GM18511 (cell line): ENCODE measurements at regions not wholly inside any gene's neighbourhood (a gene's known extent, or its start where the extent isn't known, plus 50 kb on each side); places are given as distances from the start of the nearest gene placed in this dataset.

Source experiments
- ATAC-seq: cut with Tn5 transposase; IDR thresholded peaks from one replicate; pipeline ENCODE4 v1.9.1; 2021; ENCODE audit warnings: mild to moderate bottlenecking, moderate library complexity; ENCODE audit not compliant: unreplicated experiment

DNA sequence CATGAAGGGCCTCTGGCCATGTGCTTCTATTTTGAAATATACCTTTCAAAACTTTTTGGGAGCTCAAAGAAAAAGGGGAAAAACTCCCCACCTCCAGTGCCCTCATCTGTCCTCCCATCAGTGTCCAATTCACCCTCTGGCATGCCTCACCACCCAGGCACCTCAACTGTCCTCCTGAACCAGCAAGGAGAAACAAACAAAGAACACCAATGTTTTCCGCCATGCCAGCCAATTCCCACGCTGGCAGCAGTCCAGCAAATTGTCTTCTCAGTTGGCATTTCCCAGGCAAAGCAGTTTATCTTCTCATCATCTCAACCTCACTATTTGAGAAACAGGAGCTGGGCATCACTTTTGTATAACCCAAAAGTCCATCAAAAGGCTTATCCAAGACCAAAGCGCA is 496.9 kb downstream of the SOX6 start:
- ATAC-seq: no peak

DNA sequence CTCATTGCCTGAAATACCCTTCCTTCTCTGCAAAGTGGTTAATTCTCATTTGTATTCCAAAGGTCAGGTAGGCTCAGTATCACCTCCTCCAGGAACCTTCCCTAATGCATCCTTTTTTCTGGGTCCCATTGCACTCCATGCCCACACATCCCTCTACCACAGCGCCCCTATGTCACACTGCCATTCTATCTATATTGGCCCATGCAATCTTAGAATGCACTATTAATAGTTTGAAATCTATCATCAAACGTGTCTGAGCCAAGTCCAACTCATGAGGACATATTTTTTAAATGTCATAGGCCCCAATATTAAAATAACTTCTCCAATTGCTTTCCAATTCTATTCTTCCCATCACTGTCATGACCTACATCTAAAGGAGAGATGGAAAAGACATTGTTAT is 495.1 kb downstream of the SOX6 start:
- ATAC-seq: no peak

DNA sequence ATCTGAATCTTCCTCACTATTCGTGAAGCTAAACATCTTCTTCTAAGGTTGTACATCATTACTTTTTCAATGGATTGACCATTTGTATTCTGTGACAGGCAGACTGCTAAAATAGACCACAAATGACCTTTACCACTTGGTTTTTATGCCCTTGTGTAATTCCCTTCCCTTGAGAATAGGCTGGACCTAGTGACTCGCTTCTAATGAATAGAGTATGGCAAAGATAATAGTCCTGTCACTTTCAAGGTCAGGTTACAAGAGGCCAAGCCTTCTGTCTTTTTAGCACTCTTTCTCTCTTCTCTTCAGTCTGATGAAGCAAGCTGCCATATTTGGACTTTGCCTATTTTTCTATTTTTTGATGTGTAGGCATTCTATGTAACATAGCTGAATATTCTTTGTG is 492.9 kb downstream of the SOX6 start:
- ATAC-seq: no peak

DNA sequence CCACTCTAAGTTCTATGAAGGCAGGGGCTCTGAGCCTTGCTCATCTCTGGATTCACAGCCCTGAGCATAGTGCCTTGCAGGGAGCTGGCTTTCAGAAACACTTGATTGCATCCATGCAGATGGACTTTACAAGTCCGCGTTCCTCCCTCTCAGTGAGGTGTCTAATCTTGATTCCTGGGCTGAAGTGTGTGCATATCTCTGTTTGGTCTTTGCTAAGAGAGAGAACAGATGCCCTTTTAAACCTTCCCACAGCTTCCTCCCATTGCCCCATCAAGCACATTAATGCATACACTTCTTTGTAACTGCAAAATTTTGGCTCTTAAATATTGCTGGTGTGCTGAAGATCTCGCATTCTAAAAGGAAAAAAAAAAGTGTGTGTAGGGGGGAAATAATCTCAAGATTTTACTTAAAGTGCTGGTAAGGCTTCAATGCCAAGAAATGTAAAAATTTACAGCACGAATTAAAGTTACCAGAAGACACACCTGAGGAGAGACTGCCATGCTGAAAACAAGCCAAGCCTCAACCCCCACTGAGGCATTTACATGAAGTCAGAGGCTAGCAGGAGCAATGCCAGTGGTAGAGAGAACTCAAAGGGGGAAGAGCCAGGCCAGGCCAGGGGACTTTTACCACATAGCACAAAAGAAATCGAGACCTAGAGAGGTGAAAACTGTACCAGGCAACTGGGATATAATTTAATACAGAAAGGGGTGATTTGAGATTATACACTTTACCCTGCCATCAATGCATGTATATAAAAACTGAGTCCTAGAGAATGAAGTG is 492.1 kb downstream of the SOX6 start:
- no peak for ATAC-seq

DNA sequence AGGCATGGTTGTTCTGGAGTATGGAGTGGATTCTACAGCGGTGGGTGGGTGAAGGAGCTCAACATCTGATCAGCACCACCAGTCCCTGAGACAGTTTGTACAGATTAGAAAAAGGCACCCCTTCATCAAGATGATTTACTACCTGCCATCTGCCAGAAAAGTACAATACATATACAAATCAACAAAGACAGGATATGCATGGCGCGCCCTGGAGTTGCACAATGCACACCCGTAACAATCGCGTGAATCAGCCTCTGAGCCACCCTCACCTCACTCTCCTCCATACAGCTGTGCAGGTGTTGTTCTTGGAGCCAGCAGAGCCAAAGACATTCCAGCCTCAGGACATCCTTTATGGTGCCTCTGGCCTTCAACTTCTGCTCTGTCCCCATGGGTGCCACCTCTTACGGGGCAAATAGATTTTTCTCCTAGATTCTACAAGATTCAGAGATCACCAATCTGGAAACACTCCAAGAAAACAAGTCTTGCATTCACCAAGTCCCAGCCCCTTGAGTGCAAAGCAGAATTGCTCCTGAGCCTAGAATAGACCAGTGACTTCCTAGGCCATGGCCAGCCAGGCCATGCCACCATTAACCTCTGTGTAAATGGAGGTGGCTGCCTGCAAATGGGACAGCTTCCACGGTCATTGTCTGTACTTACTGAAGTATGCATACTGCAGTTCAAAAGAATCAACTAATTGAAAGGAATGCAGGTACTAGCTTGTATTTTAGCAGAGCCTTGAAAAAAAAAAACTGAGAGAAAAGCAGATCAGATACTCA is 490.9 kb downstream of the SOX6 start:
- ATAC-seq: no peak

DNA sequence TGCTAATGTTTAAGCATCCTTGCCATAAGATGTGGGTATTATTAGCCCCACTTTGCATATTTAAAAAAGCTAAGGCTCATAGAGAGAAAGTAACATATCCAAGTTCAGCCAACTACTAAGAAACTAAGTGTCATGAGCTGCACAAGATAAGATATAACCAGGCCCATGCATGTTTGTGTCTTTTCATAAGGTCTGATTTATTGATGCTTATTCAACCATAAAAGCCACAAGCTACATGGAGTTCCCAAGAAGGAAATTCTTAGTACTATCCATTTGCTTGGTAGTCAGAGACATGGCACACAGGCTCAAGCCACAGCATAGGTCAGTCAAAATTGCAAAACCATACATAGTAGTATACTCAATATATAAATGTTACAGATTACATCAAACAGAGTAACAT is 488.5 kb downstream of the SOX6 start:
- ATAC-seq: no peak

DNA sequence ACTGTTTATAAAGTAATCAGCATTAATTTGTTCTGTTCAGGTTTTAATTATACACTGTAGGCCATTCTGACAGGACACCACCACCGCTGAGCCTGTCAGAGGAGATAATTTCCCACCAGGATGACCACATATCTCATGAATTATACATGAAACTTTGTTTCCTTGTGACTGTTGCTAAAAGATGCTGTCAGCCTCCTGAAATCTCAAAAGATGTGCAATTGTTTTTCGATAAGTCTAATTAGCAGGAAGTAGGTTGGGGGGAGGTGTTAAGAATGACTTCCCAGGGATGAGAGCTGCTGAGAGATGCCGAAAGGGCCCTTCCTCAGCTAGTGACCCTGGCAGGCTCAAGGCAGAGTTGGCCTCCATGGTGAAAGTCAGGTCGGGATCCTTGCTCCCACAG is 485.4 kb downstream of the SOX6 start:
- ATAC-seq: no peak

DNA sequence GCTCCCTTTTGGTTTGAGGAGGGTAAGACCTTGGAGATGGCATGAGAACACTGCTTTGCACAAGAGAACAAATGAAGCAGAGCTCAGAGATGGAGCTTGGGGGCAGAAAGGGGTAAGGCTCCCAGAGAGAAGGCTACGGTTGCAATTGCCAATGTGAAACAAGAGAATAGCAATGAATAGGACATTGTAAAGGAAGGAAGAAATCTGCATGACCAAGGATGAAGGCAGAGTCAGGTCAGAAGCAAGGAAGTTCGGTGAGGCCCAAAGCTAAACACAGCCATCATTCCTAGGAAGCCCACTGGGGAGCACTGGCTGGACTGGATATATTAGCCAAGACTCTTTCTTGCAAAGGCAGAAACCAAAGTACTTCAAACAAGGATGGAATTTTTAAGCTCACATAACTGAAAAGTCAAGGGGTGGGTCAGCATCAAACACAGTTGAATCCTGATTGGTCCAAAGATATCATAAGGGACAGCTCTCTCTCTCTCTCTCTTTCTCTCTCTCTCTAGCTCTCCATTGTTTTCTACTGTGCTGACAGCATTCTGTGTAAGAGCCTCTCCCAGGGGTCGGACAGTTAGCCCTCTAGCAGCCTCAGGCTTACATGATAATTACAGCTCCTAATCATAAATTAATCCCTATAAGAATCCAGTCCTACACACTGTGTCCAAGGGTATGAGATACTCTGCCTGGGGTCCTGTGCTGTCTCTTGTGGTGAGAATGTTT is 484.3 kb downstream of the SOX6 start:
- no peak for ATAC-seq

DNA sequence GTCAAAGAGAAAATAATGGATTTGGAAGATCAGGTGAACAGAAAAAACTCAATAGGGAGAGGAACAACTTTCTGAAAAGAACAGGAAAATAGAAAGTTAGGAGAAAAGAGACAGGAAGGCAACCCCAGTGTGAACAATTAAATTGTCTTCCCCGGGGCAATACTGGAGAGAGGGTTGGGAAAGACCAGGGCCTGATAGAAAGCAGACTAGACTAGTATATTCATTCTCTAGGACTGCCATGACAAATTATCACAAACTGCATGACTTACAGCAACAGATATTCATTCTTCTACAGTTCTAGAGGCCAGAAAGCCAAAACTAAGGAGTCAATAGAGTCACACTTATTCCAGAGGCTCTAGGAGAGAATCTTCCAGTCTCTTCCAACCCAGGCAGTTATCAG is 482.8 kb downstream of the SOX6 start:
- no peak for ATAC-seq

DNA sequence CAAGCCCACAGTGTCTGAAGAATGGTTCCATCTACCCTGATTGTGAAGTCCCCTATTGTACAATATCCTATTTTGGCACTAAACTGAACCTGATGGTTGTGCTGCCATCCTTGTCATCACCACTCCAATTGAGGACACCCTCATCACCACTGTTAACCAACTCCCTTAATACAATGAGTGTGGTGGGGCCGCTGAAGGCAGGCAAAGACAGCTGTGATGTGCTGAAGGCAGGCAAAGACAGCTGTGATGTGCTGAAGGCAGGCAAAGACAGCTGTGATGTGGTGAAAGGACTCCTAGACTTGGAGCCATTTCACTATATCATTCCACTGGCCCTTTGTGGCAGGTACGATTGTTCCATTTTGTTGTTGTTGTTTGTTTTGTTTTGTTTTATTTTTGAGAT is 481.6 kb downstream of the SOX6 start:
- ATAC-seq: no peak

DNA sequence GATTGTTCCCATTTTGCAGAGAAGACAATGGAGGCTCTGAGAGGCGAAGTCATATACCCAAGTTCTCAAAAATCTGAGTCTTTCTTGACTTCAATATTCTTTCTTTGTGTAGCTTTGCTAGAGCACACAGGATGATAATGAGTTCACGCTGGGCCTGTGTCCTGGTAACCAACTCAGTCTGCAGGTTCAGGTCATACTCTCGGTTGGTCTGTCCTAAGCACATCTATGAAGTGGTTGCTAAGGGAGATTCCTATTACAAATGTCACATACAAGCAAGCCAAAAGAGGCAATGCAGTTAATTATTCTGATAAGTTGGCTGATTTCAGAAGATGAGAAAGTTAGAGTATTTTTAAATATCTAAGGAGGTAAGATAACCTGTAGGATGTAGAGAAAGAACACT is 481.0 kb downstream of the SOX6 start:
- no peak for ATAC-seq

DNA sequence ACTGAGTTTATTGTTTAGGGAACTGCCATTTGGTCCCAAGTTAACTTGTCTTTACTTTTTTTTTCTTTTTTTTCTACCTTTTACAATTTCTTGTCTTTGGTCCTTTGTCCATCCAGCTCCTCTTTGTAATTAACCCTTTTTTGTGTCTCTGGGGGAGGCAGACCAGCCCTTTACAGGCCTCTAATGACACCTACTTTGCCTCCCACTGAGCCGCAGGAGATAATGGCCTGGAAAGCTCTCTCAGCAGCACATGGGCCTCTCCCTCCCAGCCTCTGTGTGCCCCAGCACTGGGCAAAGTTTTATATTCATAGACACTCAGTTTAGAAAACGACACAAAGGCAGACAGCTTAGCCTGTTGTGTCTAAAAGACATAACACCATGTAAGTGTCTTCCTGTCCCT is 480.4 kb downstream of the SOX6 start:
- ATAC-seq: no peak

DNA sequence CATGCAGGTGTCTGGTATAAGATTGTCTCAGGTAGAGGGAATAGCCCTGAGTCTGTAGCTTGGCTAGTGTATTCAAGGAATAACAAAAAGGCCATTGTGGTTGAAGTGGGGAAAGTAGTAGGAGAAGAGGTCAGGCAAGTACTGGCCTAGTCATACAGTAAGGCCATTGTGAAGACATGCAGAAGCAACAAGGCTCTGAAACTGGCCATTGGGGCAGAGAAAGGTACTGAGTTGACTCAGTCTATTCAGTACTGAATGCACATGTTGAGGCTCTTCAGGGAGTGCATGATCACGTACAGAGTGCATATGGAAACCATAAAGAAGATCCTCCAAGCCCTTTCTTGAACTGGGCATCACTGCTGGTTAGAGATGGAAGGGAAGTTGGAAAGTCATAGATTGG is 477.6 kb downstream of the SOX6 start:
- no peak for ATAC-seq

DNA sequence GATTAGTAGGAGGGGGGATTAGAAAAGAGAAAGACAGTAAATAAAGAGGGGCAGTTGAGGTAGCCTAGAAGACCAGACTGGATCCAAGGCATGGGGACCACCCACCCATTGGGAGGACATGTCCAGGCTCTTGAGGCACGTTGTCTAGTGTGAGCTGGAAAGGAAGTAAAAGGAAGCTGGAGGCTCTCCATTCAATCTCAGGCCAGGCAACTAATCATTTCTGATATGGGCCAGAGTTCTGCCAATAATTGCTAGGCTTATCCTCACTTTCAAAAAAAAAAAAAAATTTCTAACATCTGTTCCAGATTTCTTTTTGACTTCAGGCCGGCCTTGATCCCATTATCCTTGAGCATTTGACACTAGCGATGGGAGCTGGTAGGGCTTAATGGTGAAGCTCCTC is 476.1 kb downstream of the SOX6 start:
- ATAC-seq: no peak

DNA sequence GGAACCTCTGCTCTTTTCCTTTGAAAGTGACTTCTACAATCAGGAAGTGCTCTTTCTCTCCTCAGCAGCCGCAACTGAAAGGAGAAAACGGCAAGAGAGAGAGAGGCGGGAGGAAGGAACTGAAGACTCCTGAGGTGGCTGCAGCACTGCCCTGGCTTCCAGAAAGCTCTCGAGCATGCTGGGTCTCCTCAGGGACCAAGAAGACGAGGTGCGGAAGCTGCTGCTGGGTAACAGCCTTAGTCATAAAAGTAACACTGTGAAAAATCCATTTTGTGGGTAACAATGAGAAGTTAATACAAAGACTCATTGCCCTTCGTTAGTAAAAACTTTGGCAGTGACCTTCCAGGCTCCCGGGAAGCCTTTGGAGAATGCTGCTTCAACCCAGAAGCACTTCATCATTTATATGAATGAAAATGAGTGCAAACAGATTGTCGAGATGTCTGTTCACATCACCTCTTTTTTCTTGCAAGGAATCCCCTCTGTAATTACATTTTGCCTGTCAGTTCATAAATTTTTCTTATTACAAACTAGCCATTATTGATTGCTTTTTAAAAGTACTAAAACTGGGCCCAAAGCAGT is 473.4 kb downstream of the SOX6 start:
- ATAC-seq: no peak

DNA sequence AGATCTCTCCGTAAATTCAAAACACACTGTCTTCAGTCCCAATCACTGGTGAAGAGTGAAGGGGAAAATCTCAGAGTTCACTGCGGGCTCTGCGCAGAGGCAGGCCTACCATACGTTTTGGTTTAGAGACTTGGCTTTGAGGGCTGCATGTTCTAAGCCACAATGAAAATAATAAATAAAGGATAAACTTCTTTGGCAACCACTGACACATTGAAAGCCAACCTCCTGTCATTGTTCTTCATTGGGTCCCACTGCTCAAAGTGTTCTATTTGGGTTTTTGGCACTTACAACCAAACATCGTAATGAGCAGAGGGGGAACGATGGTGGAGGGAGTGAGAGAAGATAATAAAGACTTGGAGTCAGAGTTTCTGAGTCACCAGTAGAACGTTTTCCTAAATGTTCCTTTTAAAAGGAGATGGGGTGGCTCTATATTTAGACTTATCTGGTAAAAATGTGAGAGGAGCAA is 472.9 kb downstream of the SOX6 start:
- ATAC-seq: no peak

DNA sequence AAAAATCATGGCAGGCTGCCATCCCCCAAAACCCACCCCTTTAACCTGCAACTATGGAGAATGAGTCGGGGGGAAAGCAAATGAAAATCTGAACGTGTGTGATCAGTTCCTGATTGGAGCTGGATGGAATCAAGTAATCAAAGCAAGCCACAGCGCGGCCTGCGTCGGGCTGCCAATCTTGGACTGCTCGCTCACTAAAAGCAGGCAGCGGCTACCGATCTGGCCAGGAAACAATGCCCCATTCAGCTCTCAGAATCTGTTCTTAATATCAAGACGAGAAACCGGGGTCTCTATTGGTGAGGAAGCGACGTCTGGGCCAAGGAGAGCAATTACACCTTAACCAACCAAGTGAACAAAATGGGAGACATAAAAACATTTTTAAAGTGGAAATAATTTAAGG is 472.2 kb downstream of the SOX6 start:
- ATAC-seq: no peak

DNA sequence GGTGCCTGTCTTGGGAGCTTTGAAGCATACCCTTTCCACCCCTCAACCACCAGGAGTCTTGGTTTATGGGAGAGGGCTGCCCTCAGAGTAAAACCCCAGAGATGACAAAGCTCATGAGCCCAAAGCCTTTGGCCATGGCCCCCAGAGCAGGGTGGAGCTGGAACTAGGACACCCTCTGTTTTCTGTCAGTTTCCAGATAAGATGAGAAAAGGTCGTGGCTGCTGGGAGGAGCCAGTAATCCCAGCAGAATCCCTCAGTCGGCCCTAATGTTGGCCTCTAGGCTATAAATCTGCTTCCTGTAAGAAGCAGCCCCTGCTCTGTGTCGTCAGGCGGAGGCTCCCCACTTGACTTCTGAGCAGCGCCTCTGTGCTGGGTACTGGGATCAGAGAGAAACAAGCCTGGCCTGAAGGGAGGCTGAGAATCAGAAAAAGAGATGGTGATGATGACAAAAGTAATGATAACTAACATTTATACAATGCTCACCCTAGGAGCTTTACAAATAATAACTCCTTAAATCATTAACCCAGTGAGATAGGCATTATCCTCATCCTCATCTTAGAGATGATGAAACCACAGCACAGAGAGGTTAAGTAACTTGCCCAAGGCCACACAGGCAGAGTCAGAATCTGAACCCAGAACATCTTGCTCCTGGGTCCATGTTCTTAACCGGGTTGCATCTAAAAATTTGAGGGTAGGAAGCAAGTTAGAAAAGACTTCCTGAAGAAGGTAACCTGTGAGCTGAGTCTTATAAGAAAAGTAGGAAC is 471.4 kb downstream of the SOX6 start:
- no peak for ATAC-seq

DNA sequence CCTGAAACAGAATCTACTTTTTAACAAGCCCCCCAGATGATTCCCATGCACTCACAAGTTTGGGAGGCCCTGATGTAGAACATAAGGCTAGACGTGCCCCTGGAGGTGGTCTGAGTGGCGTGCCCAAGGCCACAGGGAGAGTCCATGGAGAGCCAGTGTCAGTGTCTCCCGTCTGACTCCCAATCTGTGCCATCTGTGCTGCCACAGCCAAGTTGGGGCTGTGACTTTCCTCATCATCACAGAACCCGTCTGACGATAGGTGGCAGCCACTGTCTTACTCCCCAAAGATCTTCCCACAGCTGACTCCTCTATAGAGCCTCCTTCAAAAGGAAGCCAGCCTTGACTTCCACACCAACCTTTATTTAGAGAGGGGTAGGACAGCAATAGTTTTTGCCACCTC is 470.5 kb downstream of the SOX6 start:
- no peak for ATAC-seq

DNA sequence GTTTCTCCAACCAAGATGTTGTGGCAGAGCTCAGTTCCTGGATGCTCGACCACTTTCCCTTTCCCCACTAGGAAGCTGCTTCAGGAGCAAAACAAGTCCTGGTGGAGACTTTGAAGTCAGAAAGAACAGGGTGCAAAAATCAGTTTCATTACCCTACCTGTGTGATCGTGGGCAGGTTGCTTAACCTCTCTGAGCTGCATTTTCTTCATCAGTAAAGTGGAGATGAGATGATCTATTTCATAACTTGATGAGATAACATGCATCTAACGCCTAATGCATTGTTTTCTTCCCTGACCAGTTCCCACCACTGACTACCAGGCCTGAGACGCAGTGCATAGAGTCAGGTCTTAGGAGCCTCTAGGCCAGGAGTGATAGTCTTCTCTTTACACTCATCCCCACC is 470.0 kb downstream of the SOX6 start:
- ATAC-seq: no peak

DNA sequence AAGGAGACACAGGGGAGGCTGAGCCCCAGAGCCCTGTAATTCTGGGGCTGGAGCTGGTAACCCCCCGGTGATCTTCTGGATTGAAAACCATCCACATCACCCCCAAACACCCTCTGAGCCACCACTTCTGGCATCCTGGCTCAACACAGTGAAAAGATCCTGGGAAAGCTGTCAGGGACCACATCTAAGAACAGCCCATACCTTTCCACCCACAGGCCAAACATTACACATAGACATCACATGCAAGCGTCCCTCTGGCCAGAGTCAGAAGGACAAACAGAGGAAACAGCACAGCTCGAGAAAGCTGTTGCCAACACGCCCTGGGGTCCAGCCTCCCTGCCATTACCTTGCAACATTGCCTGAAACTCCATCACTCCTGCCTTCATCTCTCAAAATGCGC is 469.5 kb downstream of the SOX6 start:
- ATAC-seq: no peak
